ENCODE measurements at regions not wholly inside any gene's neighbourhood (a gene's known extent, or its start where the extent isn't known, plus 50 kb on each side); places are given as distances from the start of the nearest gene placed in this dataset.

GRCh38 chr6:164370773-164371172 lies 938.6 kb downstream of the C6orf118 start:
- no peak for DNase-seq (ENCODE audit: low read depth)
- no peak for TF ChIP-seq CTCF (IDR thresholded peaks at IDR 0.05; ENCODE audit: insufficient read depth, low read depth, low read length, missing control alignments)
- H3K4me3 ChIP-seq (ENCODE audit: low read depth, low read length), result no peak overlapping the region

GRCh38 chr6:164359441-164359840 lies 944.9 kb downstream of the QKI start:
- DNase-seq (ENCODE audit: low read depth), result no peak
- no peak overlapping the region for H3K4me3 ChIP-seq (ENCODE audit: low read depth, low read length)
- no peak for TF ChIP-seq CTCF (IDR thresholded peaks at IDR 0.05; ENCODE audit: insufficient read depth, low read depth, low read length, missing control alignments)

GRCh38 chr6:164359036-164359435 lies 944.5 kb downstream of the QKI start:
- no peak overlapping the region for H3K4me3 ChIP-seq (ENCODE audit: low read depth, low read length)
- no peak for DNase-seq (ENCODE audit: low read depth)

GRCh38 chr6:164356814-164357213 lies 942.3 kb downstream of the QKI start:
- no peak overlapping the region for H3K4me3 ChIP-seq (ENCODE audit: low read depth, low read length)
- TF ChIP-seq CTCF (IDR thresholded peaks at IDR 0.05; ENCODE audit: insufficient read depth, low read depth, low read length, missing control alignments), result no peak
- no peak for DNase-seq (ENCODE audit: low read depth)

More at GRCh38 chr6:164359036-164359435, 944.5 kb downstream of the QKI start:
- no peak for TF ChIP-seq CTCF (IDR thresholded peaks at IDR 0.05; ENCODE audit: insufficient read depth, low read depth, low read length, missing control alignments)

GRCh38 chr6:164347455-164347854 lies 932.9 kb downstream of the QKI start:
- H3K4me3 ChIP-seq (ENCODE audit: low read depth, low read length), result no peak overlapping the region
- TF ChIP-seq CTCF (IDR thresholded peaks at IDR 0.05; ENCODE audit: insufficient read depth, low read depth, low read length, missing control alignments), result no peak
- DNase-seq (ENCODE audit: low read depth), result no peak

- H3K4me3 ChIP-seq (ENCODE audit: low read depth, low read length), result no peak overlapping the region
- TF ChIP-seq CTCF (IDR thresholded peaks at IDR 0.05; ENCODE audit: insufficient read depth, low read depth, low read length, missing control alignments), result no peak
- no peak for DNase-seq (ENCODE audit: low read depth)
Observed at GRCh38 chr6:164346631-164347030, 932.1 kb downstream of the QKI start.

GRCh38 chr6:164345806-164346496 lies 931.4 kb downstream of the QKI start:
- H3K4me3 ChIP-seq (ENCODE audit: low read depth, low read length), result no peak overlapping the region
- TF ChIP-seq CTCF (IDR thresholded peaks at IDR 0.05; ENCODE audit: insufficient read depth, low read depth, low read length, missing control alignments), result no peak
- DNase-seq (ENCODE audit: low read depth), result no peak
